ENCODE measurements at regions not wholly inside any gene's neighbourhood (a gene's known extent, or its start where the extent isn't known, plus 50 kb on each side); places are given as distances from the start of the nearest gene placed in this dataset.

- TF ChIP-seq, protein P1, sequence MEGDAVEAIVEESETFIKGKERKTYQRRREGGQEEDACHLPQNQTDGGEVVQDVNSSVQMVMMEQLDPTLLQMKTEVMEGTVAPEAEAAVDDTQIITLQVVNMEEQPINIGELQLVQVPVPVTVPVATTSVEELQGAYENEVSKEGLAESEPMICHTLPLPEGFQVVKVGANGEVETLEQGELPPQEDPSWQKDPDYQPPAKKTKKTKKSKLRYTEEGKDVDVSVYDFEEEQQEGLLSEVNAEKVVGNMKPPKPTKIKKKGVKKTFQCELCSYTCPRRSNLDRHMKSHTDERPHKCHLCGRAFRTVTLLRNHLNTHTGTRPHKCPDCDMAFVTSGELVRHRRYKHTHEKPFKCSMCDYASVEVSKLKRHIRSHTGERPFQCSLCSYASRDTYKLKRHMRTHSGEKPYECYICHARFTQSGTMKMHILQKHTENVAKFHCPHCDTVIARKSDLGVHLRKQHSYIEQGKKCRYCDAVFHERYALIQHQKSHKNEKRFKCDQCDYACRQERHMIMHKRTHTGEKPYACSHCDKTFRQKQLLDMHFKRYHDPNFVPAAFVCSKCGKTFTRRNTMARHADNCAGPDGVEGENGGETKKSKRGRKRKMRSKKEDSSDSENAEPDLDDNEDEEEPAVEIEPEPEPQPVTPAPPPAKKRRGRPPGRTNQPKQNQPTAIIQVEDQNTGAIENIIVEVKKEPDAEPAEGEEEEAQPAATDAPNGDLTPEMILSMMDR (IDR thresholded peaks at IDR 0.05; ENCODE audit: insufficient read depth, low read depth, low read length), result no peak
- no peak for TF ChIP-seq EZH2 (IDR thresholded peaks at IDR 0.05; ENCODE audit: insufficient read depth, low read length)
Observed at GRCh38 chr2:185246717-185247116, 491.9 kb upstream of the FSIP2 start.
